ENCODE measurements at regions not wholly inside any gene's neighbourhood (a gene's known extent, or its start where the extent isn't known, plus 50 kb on each side); places are given as distances from the start of the nearest gene placed in this dataset.

GRCh38 chr12:84397263-84397662, 515.3 kb downstream of the SLC6A15 start:
- TF ChIP-seq CTCF (IDR thresholded peaks at IDR 0.05) (peak in 3 of 4 donors; percentile 23 to 35 (median 25)), POLR2A (IDR thresholded peaks at IDR 0.05) (no peak)

Measured in right lobe of liver (tissue), 4 donors.